Suprapubic skin (tissue), 4 donors: ENCODE measurements at regions not wholly inside any gene's neighbourhood (a gene's known extent, or its start where the extent isn't known, plus 50 kb on each side); places are given as distances from the start of the nearest gene placed in this dataset.

Experiments
- DNase-seq, 2 donors: peaks; one replicate each; pipeline ENCODE4 v3.0.0-alpha.2; 2019; ENCODE audit warnings: low spot score in 2 of 2
- H3K27ac ChIP-seq: fragments of 200-600 bp; sonication (generic); one replicate; pipeline ENCODE4 v1.5.1; 2019
- H3K27me3 ChIP-seq: fragments of 200-600 bp; sonication (generic); one replicate; pipeline ENCODE4 v1.5.1; 2019
- H3K36me3 ChIP-seq: fragments of 200-600 bp; sonication (generic); one replicate; pipeline ENCODE4 v1.5.1; 2019
- H3K4me1 ChIP-seq: fragments of 200-600 bp; sonication (generic); one replicate; pipeline ENCODE4 v1.5.1; 2019
- H3K4me3 ChIP-seq: fragments of 200-600 bp; sonication (generic); one replicate; pipeline ENCODE4 v1.5.1; 2019; ENCODE audit warnings: mild to moderate bottlenecking
- H3K9me3 ChIP-seq: fragments of 200-600 bp; sonication (generic); one replicate; pipeline ENCODE4 v1.5.1; 2019
- CTCF ChIP-seq, 2 donors: fragments of 200-600 bp in 1 of 2; fragments of 450-650 bp in 1 of 2; sonication (generic) in 1 of 2; IDR thresholded peaks; one replicate each; pipeline ENCODE4 v1.5.1; 2016 to 2019; ENCODE audit warnings: antibody characterized with exemption in 2 of 2, mild to moderate bottlenecking in 1 of 2, moderate library complexity in 1 of 2
- EP300 ChIP-seq: sonication (generic); formaldehyde crosslinking; IDR thresholded peaks from one replicate; pipeline ENCODE4 v1.6.1; 2017; ENCODE audit warnings: antibody characterized with exemption
- POLR2A ChIP-seq, 2 donors: fragments of 450-650 bp; IDR thresholded peaks; one replicate each; pipeline ENCODE4 v1.6.1; 2017; ENCODE audit warnings: antibody characterized with exemption in 2 of 2, mild to moderate bottlenecking in 2 of 2, moderate library complexity in 2 of 2
- POLR2AphosphoS5 ChIP-seq, 3 donors: sonication (generic); formaldehyde crosslinking; IDR thresholded peaks; one replicate each; pipeline ENCODE4 v1.6.1; 2017; ENCODE audit warnings: antibody characterized with exemption in 3 of 3
- WGBS: methylation state at CpG from one replicate; pipeline ENCODE4 v1.1.5; 2018; 5-methylcytosine and 5-hydroxymethylcytosine counted together

- Histone ChIP-seq H3K27ac (no peak overlapping the region), H3K36me3 (no peaks in the 10 kb centered on the region), H3K4me3 (no peak overlapping the region), H3K4me1 (no peaks in the 10 kb centered on the region), H3K9me3 (no peaks in the 10 kb centered on the region), H3K27me3 (no peaks in the 10 kb centered on the region)
- DNase-seq: no peak
- TF ChIP-seq EP300: no peak
- no peak for TF ChIP-seq POLR2A (IDR thresholded peaks at IDR 0.05)
- no peak for TF ChIP-seq CTCF (IDR thresholded peaks at IDR 0.05)
- TF ChIP-seq POLR2AphosphoS5 (IDR thresholded peaks at IDR 0.05): no peak
- WGBS: 81% methylated on average over 8 of the region's 8 CpGs
Observed at GRCh38 chr18:10298346-10298745, 156.1 kb upstream of the APCDD1 start.

GRCh38 chr18:10299643-10300042 is 154.8 kb upstream of the APCDD1 start:
- TF ChIP-seq POLR2A (IDR thresholded peaks at IDR 0.05) (no peak), POLR2AphosphoS5 (IDR thresholded peaks at IDR 0.05) (no peak)
- Histone ChIP-seq H3K4me3 (no peak overlapping the region), H3K4me1 (peaks cover 5% of the 10 kb centered on the region), H3K36me3 (no peaks in the 10 kb centered on the region), H3K9me3 (no peaks in the 10 kb centered on the region), H3K27ac (no peak overlapping the region), H3K27me3 (no peaks in the 10 kb centered on the region)
- no peak for DNase-seq
- 39% methylated on average over 6 of the region's 6 CpGs for WGBS

- Histone ChIP-seq H3K4me1 (peaks cover 13% of the 10 kb centered on the region), H3K27ac (no peak overlapping the region), H3K27me3 (no peaks in the 10 kb centered on the region), H3K4me3 (no peak overlapping the region), H3K36me3 (no peaks in the 10 kb centered on the region), H3K9me3 (no peaks in the 10 kb centered on the region)
- no peak for DNase-seq
- 85% methylated on average over 7 of the region's 7 CpGs for WGBS
- TF ChIP-seq POLR2AphosphoS5 (IDR thresholded peaks at IDR 0.05) (no peak), EP300 (no peak), POLR2A (IDR thresholded peaks at IDR 0.05) (no peak), CTCF (IDR thresholded peaks at IDR 0.05) (no peak)
Observed at GRCh38 chr18:10300739-10301138, 153.7 kb upstream of the APCDD1 start.

GRCh38 chr18:10301831-10302483 is 152.5 kb upstream of the APCDD1 start:
- 87% methylated on average over 5 of the region's 5 CpGs for WGBS
- Histone ChIP-seq H3K36me3 (no peaks in the 10 kb centered on the region), H3K9me3 (no peaks in the 10 kb centered on the region), H3K4me3 (no peak overlapping the region), H3K27ac (no peak overlapping the region), H3K4me1 (peaks cover 13% of the 10 kb centered on the region), H3K27me3 (no peaks in the 10 kb centered on the region)
- no peak for DNase-seq
- TF ChIP-seq EP300 (no peak), POLR2AphosphoS5 (IDR thresholded peaks at IDR 0.05) (no peak), POLR2A (IDR thresholded peaks at IDR 0.05) (no peak), CTCF (IDR thresholded peaks at IDR 0.05) (no peak)

- Histone ChIP-seq H3K9me3 (no peaks in the 10 kb centered on the region), H3K36me3 (no peaks in the 10 kb centered on the region), H3K4me3 (no peak overlapping the region), H3K27ac (no peak overlapping the region), H3K27me3 (no peaks in the 10 kb centered on the region), H3K4me1 (peaks cover 13% of the 10 kb centered on the region)
- TF ChIP-seq CTCF (IDR thresholded peaks at IDR 0.05) (no peak), POLR2A (IDR thresholded peaks at IDR 0.05) (no peak), EP300 (no peak), POLR2AphosphoS5 (IDR thresholded peaks at IDR 0.05) (no peak)
- WGBS: 94% methylated on average over 2 of the region's 2 CpGs
- no peak for DNase-seq
Observed at GRCh38 chr18:10303171-10303570, 151.3 kb upstream of the APCDD1 start.

- no peak for TF ChIP-seq CTCF (IDR thresholded peaks at IDR 0.05)
- TF ChIP-seq POLR2AphosphoS5 (IDR thresholded peaks at IDR 0.05): peak; percentile 93 to 99 (median 98)
- Histone ChIP-seq H3K27ac (no peak overlapping the region), H3K4me1 (peaks cover 13% of the 10 kb centered on the region), H3K9me3 (no peaks in the 10 kb centered on the region), H3K36me3 (no peaks in the 10 kb centered on the region), H3K27me3 (no peaks in the 10 kb centered on the region), H3K4me3 (no peak overlapping the region)
- WGBS: 29% methylated on average over 3 of the region's 3 CpGs
- no peak for DNase-seq
Observed at GRCh38 chr18:10304853-10305252, 149.6 kb upstream of the APCDD1 start.
